Left ventricle myocardium inferior (tissue), 1 donor: ENCODE measurements at regions not wholly inside any gene's neighbourhood (a gene's known extent, or its start where the extent isn't known, plus 50 kb on each side); places are given as distances from the start of the nearest gene placed in this dataset.

Source experiments
- DNase-seq: peaks from one replicate; pipeline ENCODE4 v3.0.0-alpha.2; 2020
- H3K27ac ChIP-seq: fragments of 200-600 bp; replicated peaks from 2 replicates; pipeline ENCODE4 v1.8.0; 2021
- H3K27me3 ChIP-seq: fragments of 200-600 bp; 2 replicates; pipeline ENCODE4 v1.8.0; 2021; ENCODE audit warnings: low read depth
- H3K36me3 ChIP-seq: fragments of 200-600 bp; 2 replicates; pipeline ENCODE4 v1.8.0; 2021
- H3K4me1 ChIP-seq: fragments of 200-600 bp; 2 replicates; pipeline ENCODE4 v1.8.0; 2021
- H3K4me3 ChIP-seq: fragments of 200-600 bp; 2 replicates; pipeline ENCODE4 v1.8.0; 2021; ENCODE audit warnings: mild to moderate bottlenecking, moderate library complexity
- H3K9me3 ChIP-seq: fragments of 200-600 bp; replicated peaks from 2 replicates; pipeline ENCODE4 v1.8.0; 2021
- intact Hi-C: fragments of 100-400 bp; cut with micrococcal nuclease; formaldehyde crosslinking; loops from one replicate; pipeline ENCODE4 v1.11.0; 2022
- TF ChIP-seq, protein P1 (sequence below): fragments of 200-600 bp; IDR thresholded peaks from 2 replicates; pipeline ENCODE4 v1.8.0; 2021; ENCODE audit warnings: antibody characterized with exemption, mild to moderate bottlenecking, borderline replicate concordance
- donor health status: DM: no; HTN: yes; CAD: no; lungs with severe emphysema.

DNA sequence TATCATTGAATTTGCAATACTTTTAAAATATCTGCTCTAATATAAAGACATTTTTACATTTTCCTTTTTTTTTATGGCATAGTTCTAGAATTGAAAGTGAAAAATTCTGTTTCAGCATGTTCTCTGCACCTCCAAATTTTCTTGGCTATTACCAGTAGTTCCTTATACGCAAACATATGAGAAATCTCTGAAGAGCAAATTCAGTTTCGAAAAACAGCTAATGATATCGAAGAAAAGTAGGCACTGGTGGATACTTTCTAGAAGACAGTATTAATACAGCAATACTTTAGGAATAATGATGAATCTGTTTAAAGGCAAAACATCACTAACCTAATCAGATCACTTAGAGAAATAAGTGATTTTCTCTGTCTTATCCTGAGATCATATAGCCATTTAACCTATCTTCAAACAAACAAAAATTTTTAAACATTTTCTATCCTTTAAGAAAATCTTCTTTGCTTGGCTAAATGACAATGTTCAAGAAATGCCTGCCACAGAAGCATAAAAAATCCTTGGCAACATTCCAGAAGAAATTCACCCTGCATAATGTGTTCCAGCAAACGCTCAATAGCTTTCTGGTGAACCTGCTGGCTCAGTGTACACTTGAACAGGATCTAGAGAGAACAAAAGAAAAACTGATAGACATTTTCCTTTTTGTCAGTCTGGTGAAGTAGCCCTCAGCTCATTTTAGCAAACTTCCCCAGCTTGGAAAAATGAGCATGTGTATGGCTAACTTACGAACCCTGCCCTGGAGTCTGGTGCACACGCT lies 51.2 kb upstream of the KLF3 start:
- DNase-seq, result no peak
- no peaks in the 10 kb centered on the region for H3K9me3 ChIP-seq
- no peaks in the 10 kb centered on the region for H3K27me3 ChIP-seq
- TF ChIP-seq, protein P1, sequence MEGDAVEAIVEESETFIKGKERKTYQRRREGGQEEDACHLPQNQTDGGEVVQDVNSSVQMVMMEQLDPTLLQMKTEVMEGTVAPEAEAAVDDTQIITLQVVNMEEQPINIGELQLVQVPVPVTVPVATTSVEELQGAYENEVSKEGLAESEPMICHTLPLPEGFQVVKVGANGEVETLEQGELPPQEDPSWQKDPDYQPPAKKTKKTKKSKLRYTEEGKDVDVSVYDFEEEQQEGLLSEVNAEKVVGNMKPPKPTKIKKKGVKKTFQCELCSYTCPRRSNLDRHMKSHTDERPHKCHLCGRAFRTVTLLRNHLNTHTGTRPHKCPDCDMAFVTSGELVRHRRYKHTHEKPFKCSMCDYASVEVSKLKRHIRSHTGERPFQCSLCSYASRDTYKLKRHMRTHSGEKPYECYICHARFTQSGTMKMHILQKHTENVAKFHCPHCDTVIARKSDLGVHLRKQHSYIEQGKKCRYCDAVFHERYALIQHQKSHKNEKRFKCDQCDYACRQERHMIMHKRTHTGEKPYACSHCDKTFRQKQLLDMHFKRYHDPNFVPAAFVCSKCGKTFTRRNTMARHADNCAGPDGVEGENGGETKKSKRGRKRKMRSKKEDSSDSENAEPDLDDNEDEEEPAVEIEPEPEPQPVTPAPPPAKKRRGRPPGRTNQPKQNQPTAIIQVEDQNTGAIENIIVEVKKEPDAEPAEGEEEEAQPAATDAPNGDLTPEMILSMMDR, result no peak
- H3K4me1 ChIP-seq, result peaks cover 8% of the 10 kb centered on the region
- intact Hi-C loops, result no loop called here
- H3K36me3 ChIP-seq, result no peaks in the 10 kb centered on the region
- H3K27ac ChIP-seq, result no peak overlapping the region
- H3K4me3 ChIP-seq, result no peak overlapping the region
